Posterior vena cava (tissue), 2 donors: ENCODE measurements at regions not wholly inside any gene's neighbourhood (a gene's known extent, or its start where the extent isn't known, plus 50 kb on each side); places are given as distances from the start of the nearest gene placed in this dataset.
"Not testable (repeated sequence)": the region's sequence is repeated elsewhere in the genome, so short reads cannot be mapped to it uniquely, and the experiment has no call there.

Source experiments
- DNase-seq: peaks from one replicate; pipeline ENCODE4 v3.0.0-alpha.2; 2020; ENCODE audit warnings: low spot score
- intact Hi-C, 2 donors: fragments of 100-400 bp; cut with DNase I; formaldehyde crosslinking; loops; one replicate each; pipeline versions ENCODE4 v1.14.1 to v1.14.2; 2022 to 2023
- donor health status: DM: yes; HTN: yes; CAD: no.
- donor health status: DM: yes; HTN: yes; CAD: no.

GRCh38 chr16:75780669-75781068 lies 54.4 kb upstream of the CPHXL start:
- no peak for DNase-seq
- intact Hi-C loops: loop anchor here in 1 of 2 donors (10.0 kb wide), 1 partner anchor 1394 kb away; no protein-coding TSS in a partner anchor

DNA sequence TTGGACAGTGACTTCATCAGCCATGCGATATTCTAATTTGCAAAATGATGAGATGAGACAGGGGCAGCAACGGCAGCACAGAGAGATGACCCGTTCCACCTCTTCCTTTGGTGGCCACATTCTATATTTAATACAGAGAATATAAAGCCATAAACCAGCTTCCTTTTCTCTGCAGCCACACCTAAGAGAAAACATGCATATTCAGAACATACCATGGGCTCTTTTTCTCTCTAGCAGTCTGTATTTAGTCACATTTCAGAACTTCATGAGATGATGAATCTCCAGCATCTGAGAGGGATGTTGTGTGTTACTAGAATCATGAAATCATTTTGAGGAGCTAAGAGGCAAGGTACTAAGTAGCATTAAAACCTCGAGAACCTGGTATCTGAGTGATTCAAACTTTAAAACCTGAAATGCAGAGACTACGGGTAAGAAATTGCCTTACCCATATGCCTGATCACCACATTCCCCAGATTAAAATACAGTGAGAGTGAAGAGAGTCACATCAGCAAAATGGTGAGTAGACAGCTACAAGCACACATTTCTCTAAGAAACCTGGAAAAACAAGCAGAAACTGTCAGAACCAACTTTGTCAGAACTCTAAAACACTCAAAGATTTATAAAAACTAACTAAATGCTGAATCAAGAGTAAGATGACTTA lies 55.5 kb upstream of the CPHXL start:
- DNase-seq: no peak
- intact Hi-C loops: loop anchor here in 1 of 2 donors (10.0 kb wide), 1 partner anchor 1393 kb away; no protein-coding TSS in a partner anchor

GRCh38 chr16:75787440-75787839 lies 61.1 kb upstream of the CPHXL start:
- intact Hi-C loops: loop anchor here in 1 of 2 donors (10.0 kb wide), 1 partner anchor 1387 kb away; no protein-coding TSS in a partner anchor
- DNase-seq: no peak

DNA sequence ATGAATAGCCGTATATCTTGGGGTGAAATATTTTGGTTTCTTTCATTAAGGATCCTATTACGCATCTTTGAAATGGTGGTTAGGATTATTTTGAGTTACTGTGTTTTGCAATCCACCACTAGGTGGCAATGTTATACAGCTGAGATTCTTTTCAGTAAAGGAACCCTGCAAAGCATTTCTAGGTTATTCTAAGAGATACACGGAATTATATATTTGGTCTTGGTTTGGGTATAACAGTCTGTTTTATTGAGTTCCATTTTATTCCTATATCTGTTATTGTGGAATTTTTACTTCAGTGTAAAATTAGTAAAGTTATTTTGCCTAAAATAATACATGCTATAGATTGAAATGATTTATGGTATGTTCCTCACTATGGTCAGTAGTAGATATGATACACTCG lies 62.9 kb upstream of the CPHXL start:
- DNase-seq: no peak
- intact Hi-C loops: loop anchor here in 1 of 2 donors (10.0 kb wide), 1 partner anchor 1386 kb away; no protein-coding TSS in a partner anchor

- DNase-seq: no peak
- intact Hi-C loops: loop anchor here in 1 of 2 donors (10.0 kb wide), 2 partner anchors 632 to 862 kb away; no protein-coding TSS in a partner anchor
Observed at GRCh38 chr16:75792771-75793492, 66.6 kb upstream of the CPHXL start.

DNA sequence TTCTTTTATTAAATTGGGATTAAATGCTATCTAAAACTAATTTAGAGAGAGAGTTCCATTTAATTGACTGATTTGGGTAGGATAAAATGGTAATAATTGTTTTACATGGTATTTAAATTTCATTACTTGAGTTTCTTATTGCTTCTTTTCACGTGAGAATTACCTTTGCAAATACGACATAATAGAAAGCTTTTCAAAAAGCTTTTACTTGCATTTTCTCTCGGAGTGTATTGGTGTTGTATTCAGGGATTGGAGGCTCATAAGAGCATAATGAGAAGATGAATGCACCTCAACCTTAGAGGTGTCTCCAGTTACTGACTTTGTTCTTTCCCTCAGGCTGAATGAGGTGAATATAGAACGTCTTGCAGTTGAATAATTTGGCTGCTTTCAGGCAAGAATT lies 67.4 kb upstream of the CPHXL start:
- no peak for DNase-seq
- intact Hi-C loops: loop anchor here in 1 of 2 donors (10.0 kb wide), 2 partner anchors 631 to 861 kb away; no protein-coding TSS in a partner anchor

GRCh38 chr16:75794426-75794825 lies 68.1 kb upstream of the CPHXL start:
- intact Hi-C loops: loop anchor here in 1 of 2 donors (10.0 kb wide), 2 partner anchors 630 to 860 kb away; no protein-coding TSS in a partner anchor

GRCh38 chr16:75798714-75799113 lies 72.4 kb upstream of the CPHXL start:
- intact Hi-C loops: loop anchor here in 1 of 2 donors (10.0 kb wide), 2 partner anchors 626 to 856 kb away; no protein-coding TSS in a partner anchor
- DNase-seq: no peak

More at GRCh38 chr16:75794426-75794825, 68.1 kb upstream of the CPHXL start:
- DNase-seq: no peak

- intact Hi-C loops: no loop called here
Observed at GRCh38 chr16:75801307-75801706, 75.0 kb upstream of the CPHXL start.

GRCh38 chr16:75803753-75804152 lies 77.5 kb upstream of the CPHXL start:
- no peak for DNase-seq
- intact Hi-C loops: no loop called here

More at GRCh38 chr16:75801307-75801706, 75.0 kb upstream of the CPHXL start:
- no peak for DNase-seq

- no peak for DNase-seq
- intact Hi-C loops: no loop called here
Observed at GRCh38 chr16:75804368-75804767, 78.1 kb upstream of the CPHXL start.

- DNase-seq: no peak
- intact Hi-C loops: no loop called here
Observed at GRCh38 chr16:75805946-75806345, 79.7 kb upstream of the CPHXL start.

GRCh38 chr16:75806487-75806886 lies 80.2 kb upstream of the CPHXL start:
- intact Hi-C loops: no loop called here
- DNase-seq: no peak

- no peak for DNase-seq
- intact Hi-C loops: no loop called here
Observed at GRCh38 chr16:75810342-75810741, 84.1 kb upstream of the CPHXL start.

GRCh38 chr16:75811020-75811634 lies 84.8 kb upstream of the CPHXL start:
- intact Hi-C loops: no loop called here
- no peak for DNase-seq

- no peak for DNase-seq
- intact Hi-C loops: no loop called here
Observed at GRCh38 chr16:75818491-75818890, 92.2 kb upstream of the CPHXL start.

- no peak for DNase-seq
- intact Hi-C loops: no loop called here
Observed at GRCh38 chr16:75820672-75821071, 94.4 kb upstream of the CPHXL start.

GRCh38 chr16:75821117-75821516 lies 94.8 kb upstream of the CPHXL start:
- DNase-seq: no peak
- intact Hi-C loops: no loop called here

- intact Hi-C loops, DNase-seq: not testable (repeated sequence)
Observed at GRCh38 chr16:75825750-75826149, 99.5 kb upstream of the CPHXL start.
